ENCODE measurements at regions not wholly inside any gene's neighbourhood (a gene's known extent, or its start where the extent isn't known, plus 50 kb on each side); places are given as distances from the start of the nearest gene placed in this dataset.

DNA sequence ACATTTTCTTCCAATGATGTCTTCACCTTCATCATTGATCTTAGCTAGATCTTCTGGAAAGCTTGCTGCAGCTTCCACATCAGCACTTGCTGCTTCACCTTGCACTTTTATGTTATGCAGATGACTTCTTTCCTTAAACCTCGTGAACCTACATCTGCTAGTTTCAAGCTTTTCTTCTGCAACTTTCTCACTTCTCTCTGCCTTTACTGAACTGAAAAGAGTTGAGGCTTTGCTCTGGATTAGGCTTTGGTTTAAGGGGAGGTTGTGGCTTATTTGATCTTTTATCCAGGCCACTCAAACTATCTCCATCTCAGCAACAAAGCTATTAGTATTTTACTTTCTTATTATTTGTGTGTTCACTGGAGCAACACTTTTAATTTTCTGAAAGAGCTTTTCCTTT is 125.5 kb upstream of the POM121L12 start:
- TF ChIP-seq, protein P1, sequence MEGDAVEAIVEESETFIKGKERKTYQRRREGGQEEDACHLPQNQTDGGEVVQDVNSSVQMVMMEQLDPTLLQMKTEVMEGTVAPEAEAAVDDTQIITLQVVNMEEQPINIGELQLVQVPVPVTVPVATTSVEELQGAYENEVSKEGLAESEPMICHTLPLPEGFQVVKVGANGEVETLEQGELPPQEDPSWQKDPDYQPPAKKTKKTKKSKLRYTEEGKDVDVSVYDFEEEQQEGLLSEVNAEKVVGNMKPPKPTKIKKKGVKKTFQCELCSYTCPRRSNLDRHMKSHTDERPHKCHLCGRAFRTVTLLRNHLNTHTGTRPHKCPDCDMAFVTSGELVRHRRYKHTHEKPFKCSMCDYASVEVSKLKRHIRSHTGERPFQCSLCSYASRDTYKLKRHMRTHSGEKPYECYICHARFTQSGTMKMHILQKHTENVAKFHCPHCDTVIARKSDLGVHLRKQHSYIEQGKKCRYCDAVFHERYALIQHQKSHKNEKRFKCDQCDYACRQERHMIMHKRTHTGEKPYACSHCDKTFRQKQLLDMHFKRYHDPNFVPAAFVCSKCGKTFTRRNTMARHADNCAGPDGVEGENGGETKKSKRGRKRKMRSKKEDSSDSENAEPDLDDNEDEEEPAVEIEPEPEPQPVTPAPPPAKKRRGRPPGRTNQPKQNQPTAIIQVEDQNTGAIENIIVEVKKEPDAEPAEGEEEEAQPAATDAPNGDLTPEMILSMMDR (IDR thresholded peaks at IDR 0.05; ENCODE audit: insufficient read depth, low read length), result no peak
- no peak for DNase-seq (ENCODE audit: low read depth)
- no peak overlapping the region for H3K4me3 ChIP-seq (ENCODE audit: low read depth, low read length)

DNA sequence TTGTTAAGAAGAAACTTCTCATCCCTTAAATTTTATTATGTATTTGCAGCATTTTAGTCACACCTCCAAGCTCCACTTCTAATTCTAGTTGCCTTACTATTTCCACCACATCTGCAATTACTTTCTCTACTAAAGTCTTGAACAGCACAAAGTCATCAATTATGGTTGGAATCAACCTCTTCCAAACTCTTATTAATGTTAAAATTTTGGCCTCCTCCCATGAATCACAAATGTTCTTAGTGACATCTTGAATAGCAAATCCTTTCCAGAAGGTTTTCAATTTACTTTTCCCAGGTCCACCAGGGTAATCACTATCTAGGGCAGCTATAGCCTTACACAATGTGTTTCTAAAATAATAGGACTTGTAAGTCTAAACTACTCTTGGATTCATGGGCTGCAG is 126.3 kb upstream of the POM121L12 start:
- DNase-seq (ENCODE audit: low read depth), result no peak
- H3K4me3 ChIP-seq (ENCODE audit: low read depth, low read length), result no peak overlapping the region
- TF ChIP-seq, protein P1 (IDR thresholded peaks at IDR 0.05; ENCODE audit: insufficient read depth, low read length), result no peak

DNA sequence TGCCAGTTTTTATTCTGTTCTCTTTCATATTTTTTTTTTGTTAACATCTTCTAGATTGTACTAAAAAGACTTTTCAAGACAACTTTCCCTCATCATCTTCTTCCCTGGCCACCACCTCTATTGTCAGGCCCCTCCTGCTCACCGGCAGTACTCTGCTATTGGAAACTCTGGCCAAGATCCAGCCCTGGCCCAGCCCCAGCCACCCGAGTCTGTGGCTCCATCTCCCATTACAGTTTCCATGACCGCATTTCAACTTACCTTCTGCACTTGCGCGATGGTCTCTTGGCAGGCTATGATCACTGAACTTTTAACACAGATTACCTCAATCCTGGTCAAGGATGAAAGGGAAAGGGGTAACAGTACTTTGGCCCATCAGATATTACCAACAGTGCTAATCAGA is 137.7 kb upstream of the POM121L12 start:
- no peak for DNase-seq (ENCODE audit: low read depth)
- H3K4me3 ChIP-seq (ENCODE audit: low read depth, low read length), result no peak overlapping the region
- TF ChIP-seq, protein P1 (IDR thresholded peaks at IDR 0.05; ENCODE audit: insufficient read depth, low read length), result no peak

DNA sequence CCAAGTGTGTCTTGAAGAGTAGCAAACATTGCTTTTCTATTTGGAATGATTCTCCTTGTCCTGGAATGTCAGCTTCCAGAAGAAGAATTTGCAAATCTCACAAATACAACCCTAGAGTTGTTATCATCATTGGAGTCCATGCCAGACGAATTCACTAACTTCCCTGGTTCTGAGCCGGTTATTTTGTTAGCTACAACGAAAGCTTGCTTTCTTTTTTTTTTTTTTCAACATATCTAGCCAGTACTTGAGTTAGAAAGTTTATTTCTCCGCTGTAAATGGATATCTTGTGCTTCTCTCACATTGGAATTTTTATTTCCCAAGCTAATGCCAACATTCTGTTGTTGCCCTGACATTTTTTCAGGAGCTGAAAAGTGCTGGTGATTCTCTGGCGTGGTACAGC is 138.1 kb upstream of the POM121L12 start:
- no peak overlapping the region for H3K4me3 ChIP-seq (ENCODE audit: low read depth, low read length)
- DNase-seq (ENCODE audit: low read depth), result no peak
- TF ChIP-seq, protein P1 (IDR thresholded peaks at IDR 0.05; ENCODE audit: insufficient read depth, low read length), result no peak

DNA sequence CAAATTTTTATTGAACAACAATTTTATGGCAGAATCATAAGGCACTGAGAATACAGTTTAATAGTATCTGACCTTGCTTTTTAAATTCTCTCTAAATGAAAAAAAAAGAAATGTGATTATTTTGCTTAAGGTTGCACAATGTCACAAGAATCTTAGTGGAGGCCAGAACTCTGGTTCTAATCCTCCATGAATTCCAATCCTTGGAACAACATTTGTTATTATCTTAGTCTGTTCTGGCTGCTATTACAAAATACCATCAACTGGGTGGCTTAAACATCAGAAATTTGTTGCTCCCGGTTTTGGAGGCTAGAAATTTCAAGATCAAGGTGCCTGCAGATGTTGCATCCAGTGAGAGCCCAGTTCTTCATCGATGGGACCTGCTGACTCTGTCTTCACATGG is 158.2 kb upstream of the POM121L12 start:
- DNase-seq (ENCODE audit: low read depth), result no peak
- TF ChIP-seq, protein P1 (IDR thresholded peaks at IDR 0.05; ENCODE audit: insufficient read depth, low read length), result no peak
- no peak overlapping the region for H3K4me3 ChIP-seq (ENCODE audit: low read depth, low read length)

DNA sequence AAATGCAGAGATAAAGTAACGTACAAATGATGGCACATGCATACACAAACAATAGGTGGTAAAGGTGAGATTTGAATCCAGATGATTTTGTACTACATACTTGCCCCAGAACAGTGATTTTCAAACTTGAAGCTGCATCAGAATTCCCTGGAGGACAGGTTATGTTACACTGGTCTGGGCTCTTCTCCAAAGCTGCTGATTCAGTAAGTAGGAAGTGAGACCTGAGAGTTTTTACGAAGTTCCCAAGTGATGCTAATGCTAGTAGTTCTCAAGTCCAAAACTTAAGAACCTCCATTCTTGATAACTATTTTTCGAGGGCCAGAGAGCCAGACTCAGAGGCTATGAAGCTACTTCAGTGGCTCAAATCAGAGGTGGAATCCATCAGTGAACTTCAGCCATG is 159.0 kb upstream of the POM121L12 start:
- TF ChIP-seq, protein P1 (IDR thresholded peaks at IDR 0.05; ENCODE audit: insufficient read depth, low read length), result no peak
- no peak overlapping the region for H3K4me3 ChIP-seq (ENCODE audit: low read depth, low read length)
- DNase-seq (ENCODE audit: low read depth), result no peak

DNA sequence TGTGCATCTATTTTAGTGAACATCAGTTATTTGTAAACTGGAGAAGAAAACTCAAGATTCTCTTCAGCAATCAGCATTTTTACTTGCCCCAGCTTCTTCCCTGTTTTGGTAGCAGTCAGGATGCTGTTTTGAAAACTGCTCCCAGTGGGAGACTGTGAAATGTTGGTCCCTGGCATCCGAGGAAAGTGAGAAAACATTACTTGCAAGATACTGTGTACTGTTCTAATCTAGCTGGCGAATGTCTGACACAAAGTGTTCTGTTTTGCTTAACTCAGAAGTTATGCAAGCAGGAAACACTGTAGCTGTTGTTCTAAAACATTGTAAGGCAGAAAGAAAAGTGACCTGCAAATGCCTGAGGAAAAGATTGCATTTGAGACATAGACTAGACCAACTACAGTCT is 171.8 kb upstream of the POM121L12 start:
- no peak overlapping the region for H3K4me3 ChIP-seq (ENCODE audit: low read depth, low read length)
- TF ChIP-seq, protein P1 (IDR thresholded peaks at IDR 0.05; ENCODE audit: insufficient read depth, low read length), result no peak
- DNase-seq (ENCODE audit: low read depth), result no peak

Data from fibroblast of the aortic adventitia (primary cell).